ENCODE measurements at regions not wholly inside any gene's neighbourhood (a gene's known extent, or its start where the extent isn't known, plus 50 kb on each side); places are given as distances from the start of the nearest gene placed in this dataset.

- TF ChIP-seq EZH2 (IDR thresholded peaks at IDR 0.05; ENCODE audit: insufficient read depth, poor library complexity, severe bottlenecking) (no peak), EZH2phosphoT487 (IDR thresholded peaks at IDR 0.05; ENCODE audit: insufficient read depth, low read depth) (no peak)
Observed at GRCh38 chr21:45339421-45340402, 52.0 kb upstream of the POFUT2 start.

All from GM23248 (cell line).